ENCODE measurements at regions not wholly inside any gene's neighbourhood (a gene's known extent, or its start where the extent isn't known, plus 50 kb on each side); places are given as distances from the start of the nearest gene placed in this dataset.

DNA sequence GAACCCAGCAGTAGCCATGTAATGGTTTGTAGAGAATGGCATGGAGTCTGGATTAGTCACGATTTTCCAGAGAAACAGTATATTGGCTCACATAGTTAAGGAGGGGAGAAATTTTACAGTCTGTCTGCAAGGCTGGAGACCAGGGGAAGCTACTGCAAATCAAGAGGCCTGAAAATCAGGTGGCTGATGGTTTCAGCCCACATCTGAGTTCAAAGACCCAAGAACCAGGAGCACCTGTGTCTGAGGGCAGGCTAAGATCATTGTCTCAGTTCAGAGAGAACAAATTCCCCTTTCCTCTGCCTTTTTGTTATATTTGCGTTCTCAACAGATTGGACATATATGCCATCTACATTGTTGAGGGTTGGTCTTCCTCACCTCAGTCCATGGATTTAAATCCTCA, 207.5 kb upstream of the IRX2 start:
- Mint-ChIP-seq H3K36me3 (no peaks in the 10 kb centered on the region), H3K4me1 (no peaks in the 10 kb centered on the region), H3K9me3 (peaks cover 14% of the 10 kb centered on the region), H3K4me3 (no peak overlapping the region), H3K27ac (no peak overlapping the region)
- ATAC-seq (no peak), DNase-seq (ENCODE audit: low spot score in 2 of 2) (no peak)

DNA sequence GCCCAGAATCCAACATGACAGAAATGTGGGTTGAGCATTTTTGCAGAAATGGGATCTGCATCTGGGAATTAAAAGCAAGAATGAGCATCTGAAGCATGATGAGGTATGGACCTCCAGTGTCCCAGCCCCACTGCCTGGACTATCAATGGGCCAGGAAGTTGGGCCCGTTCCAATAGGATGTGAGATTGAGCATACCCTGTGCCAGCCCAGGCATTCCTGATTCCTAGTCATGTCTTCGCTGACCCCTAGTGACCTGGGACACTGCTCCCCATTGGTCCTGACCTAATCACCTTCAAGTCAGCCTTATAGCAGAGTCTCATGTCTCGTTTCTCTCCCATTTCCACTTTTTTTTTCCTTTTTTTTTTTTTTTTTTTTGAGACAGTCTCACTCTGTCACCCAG, 197.4 kb upstream of the IRX2 start:
- Mint-ChIP-seq H3K36me3 (no peaks in the 10 kb centered on the region), H3K27ac (no peak overlapping the region), H3K9me3 (peaks cover 10% of the 10 kb centered on the region), H3K4me3 (no peak overlapping the region), H3K4me1 (no peaks in the 10 kb centered on the region)
- DNase-seq (ENCODE audit: low spot score in 2 of 2) = no peak
- ATAC-seq = no peak

DNA sequence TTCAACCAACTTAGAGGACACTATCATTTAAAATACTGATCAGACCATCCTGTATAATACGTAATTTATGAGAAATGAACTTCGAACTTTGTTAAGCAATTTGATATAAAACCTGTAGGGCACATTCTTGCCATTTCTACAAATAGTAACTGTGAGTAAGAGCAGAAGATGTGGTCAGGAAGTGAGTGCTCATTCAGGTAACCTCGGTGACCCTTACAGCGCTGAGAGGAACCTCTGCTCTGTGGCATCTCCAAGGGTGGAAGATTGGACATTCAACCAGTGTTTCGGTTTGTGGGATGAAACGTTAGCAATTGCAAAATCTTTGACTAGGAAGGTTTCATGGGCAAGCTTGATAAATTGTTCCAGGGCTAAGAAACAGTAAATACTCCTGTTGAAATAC, 194.8 kb upstream of the IRX2 start:
- DNase-seq (ENCODE audit: low spot score in 2 of 2) = no peak
- H3K4me1 Mint-ChIP-seq = no peaks in the 10 kb centered on the region
- H3K9me3 Mint-ChIP-seq = peaks cover 10% of the 10 kb centered on the region
- no peaks in the 10 kb centered on the region for H3K36me3 Mint-ChIP-seq
- no peak overlapping the region for H3K27ac Mint-ChIP-seq
- ATAC-seq = no peak
- no peak overlapping the region for H3K4me3 Mint-ChIP-seq

- Mint-ChIP-seq H3K27ac (no peak overlapping the region), H3K36me3 (no peaks in the 10 kb centered on the region), H3K4me1 (no peaks in the 10 kb centered on the region), H3K4me3 (no peak overlapping the region), H3K9me3 (peaks cover 22% of the 10 kb centered on the region)
- ATAC-seq = no peak
- DNase-seq (ENCODE audit: low spot score in 2 of 2) = no peak
Measured at GRCh38 chr5:2936413-2936812, 184.9 kb upstream of the IRX2 start.

DNA sequence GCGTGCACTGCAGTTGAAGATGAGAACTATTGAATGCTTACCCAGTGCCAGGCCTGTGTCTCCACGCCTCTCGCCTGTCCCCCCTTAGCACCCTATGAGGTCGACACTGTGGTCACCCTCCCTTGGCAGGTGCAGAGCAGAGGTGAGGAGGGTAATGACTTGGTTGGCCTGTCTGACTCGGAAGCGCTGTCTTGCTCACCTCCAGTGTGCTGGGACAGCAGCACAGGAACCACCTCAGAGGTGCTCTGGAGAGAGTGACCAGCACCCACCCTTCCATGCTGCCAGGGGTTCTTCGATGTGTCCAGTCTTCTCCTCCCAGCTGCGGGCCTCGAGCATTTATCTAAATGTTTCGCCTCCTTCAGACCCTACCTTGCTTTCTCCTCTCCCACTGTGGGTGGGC, 178.3 kb upstream of the IRX2 start:
- DNase-seq (ENCODE audit: low spot score in 2 of 2) (no peak), ATAC-seq (no peak)
- H3K4me1 Mint-ChIP-seq = no peaks in the 10 kb centered on the region
- H3K4me3 Mint-ChIP-seq = no peak overlapping the region
- peaks cover 17% of the 10 kb centered on the region for H3K9me3 Mint-ChIP-seq
- H3K27ac Mint-ChIP-seq = no peak overlapping the region
- no peaks in the 10 kb centered on the region for H3K36me3 Mint-ChIP-seq

DNA sequence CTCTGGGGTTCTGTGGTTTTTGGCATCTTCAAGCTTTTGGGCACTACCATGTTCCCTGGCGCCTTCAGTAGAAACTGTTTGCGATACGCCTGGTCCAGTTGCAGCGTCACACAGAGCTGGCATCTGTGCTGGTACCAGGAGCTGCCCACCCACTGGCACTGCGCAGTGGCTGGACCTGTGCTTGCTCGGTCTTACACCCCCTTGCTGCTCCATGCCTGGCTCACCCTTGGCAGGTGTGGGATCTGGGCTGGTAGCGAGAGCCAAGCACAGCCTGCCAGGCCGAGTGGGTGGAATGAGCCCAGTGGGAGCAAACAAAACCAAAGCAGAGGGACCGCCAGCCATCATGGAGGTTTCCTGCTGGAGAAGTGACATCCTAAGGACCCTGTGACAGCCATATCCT, 170.2 kb upstream of the IRX2 start:
- Mint-ChIP-seq H3K36me3 (no peaks in the 10 kb centered on the region), H3K4me3 (no peak overlapping the region), H3K27ac (no peak overlapping the region), H3K4me1 (no peaks in the 10 kb centered on the region), H3K9me3 (peaks cover 2% of the 10 kb centered on the region)
- DNase-seq (ENCODE audit: low spot score in 2 of 2) (no peak), ATAC-seq (no peak)

DNA sequence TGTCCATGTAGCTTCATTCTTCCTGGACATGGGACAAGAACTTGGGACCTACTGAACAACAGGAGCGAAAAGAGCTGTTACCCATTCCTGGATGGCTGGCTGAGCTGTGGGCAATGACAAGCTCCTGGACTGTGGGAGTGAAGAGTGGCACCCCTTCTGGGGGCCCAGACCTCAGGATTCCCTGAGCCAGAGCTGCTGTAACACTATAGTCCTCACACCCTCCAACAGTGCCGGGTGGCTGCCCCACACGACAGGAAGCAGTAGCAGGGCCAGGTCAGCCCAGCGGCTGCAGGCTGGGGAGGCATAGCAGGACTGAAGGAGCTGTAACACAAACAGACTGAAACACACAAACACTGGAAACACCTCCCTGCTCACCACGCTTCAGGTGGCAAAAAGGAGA, 169.7 kb upstream of the IRX2 start:
- H3K27ac Mint-ChIP-seq = no peak overlapping the region
- H3K9me3 Mint-ChIP-seq = peaks cover 2% of the 10 kb centered on the region
- H3K4me3 Mint-ChIP-seq = no peak overlapping the region
- no peak for DNase-seq (ENCODE audit: low spot score in 2 of 2)
- peak; percentile 16 for ATAC-seq
- no peaks in the 10 kb centered on the region for H3K36me3 Mint-ChIP-seq
- H3K4me1 Mint-ChIP-seq = no peaks in the 10 kb centered on the region

- Mint-ChIP-seq H3K36me3 (no peaks in the 10 kb centered on the region), H3K4me1 (no peaks in the 10 kb centered on the region), H3K27ac (no peak overlapping the region), H3K9me3 (peaks cover 4% of the 10 kb centered on the region), H3K4me3 (no peak overlapping the region)
- DNase-seq (ENCODE audit: low spot score in 2 of 2) (no peak), ATAC-seq (no peak)
Measured at GRCh38 chr5:2920312-2920711, 168.8 kb upstream of the IRX2 start.

GRCh38 chr5:2919310-2920018, 168.0 kb upstream of the IRX2 start:
- H3K27ac Mint-ChIP-seq = no peak overlapping the region
- ATAC-seq (peak; percentile 21), DNase-seq (ENCODE audit: low spot score in 2 of 2) (no peak)
- no peaks in the 10 kb centered on the region for H3K36me3 Mint-ChIP-seq
- no peak overlapping the region for H3K4me3 Mint-ChIP-seq
- peaks cover 9% of the 10 kb centered on the region for H3K9me3 Mint-ChIP-seq
- no peaks in the 10 kb centered on the region for H3K4me1 Mint-ChIP-seq

DNA sequence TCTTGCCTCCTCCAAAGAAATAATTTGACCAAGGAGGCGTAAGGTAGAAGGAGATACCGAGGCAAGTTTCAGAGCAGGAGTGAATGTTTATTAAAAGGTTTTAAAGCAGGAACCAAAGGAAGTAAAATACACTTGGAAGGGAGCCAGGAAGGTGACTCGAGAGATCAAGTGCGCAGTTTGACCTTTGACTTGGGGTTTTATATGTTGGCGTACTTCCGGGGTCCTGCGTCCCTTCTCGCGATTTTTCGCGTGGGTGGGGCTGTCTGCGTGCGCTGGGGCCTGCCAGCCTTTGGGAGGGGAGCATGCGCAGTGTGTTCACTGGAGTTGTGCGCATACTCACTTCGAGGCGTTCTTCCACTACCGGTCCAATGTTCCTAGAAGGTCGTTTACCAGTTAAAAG, 166.0 kb upstream of the IRX2 start:
- peaks cover 16% of the 10 kb centered on the region for H3K9me3 Mint-ChIP-seq
- no peak overlapping the region for H3K27ac Mint-ChIP-seq
- no peak for ATAC-seq
- DNase-seq (ENCODE audit: low spot score in 2 of 2) = no peak
- H3K4me3 Mint-ChIP-seq = no peak overlapping the region
- no peaks in the 10 kb centered on the region for H3K4me1 Mint-ChIP-seq
- no peaks in the 10 kb centered on the region for H3K36me3 Mint-ChIP-seq

DNA sequence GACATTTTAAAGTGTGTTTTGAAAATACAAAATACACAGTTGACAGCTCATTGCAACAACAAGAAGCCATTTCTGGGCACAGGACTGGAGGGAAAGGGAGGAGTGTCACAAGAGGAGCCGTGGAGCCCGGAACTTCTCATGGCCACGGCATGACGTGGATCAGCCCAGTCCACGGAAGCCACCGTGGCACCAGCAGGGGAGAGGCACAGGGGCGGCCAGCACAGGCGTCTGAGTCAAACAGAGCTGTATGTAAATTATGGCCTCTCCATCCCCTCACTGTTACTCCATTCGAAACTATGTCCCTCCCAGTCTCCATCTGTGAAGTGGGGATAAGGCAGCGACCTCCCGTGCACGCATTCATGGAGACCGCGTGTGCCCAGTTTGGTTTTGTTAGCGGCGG, 165.6 kb upstream of the IRX2 start:
- Mint-ChIP-seq H3K4me3 (no peak overlapping the region), H3K9me3 (peaks cover 16% of the 10 kb centered on the region), H3K27ac (no peak overlapping the region), H3K36me3 (no peaks in the 10 kb centered on the region), H3K4me1 (no peaks in the 10 kb centered on the region)
- no peak for DNase-seq (ENCODE audit: low spot score in 2 of 2)
- ATAC-seq = no peak

GRCh38 chr5:2916076-2916682, 164.7 kb upstream of the IRX2 start:
- ATAC-seq = no peak
- Mint-ChIP-seq H3K36me3 (no peaks in the 10 kb centered on the region), H3K27ac (no peak overlapping the region), H3K9me3 (peaks cover 14% of the 10 kb centered on the region), H3K4me3 (no peak overlapping the region), H3K4me1 (no peaks in the 10 kb centered on the region)
- DNase-seq (ENCODE audit: low spot score in 2 of 2) = no peak

GRCh38 chr5:2914981-2915484, 163.6 kb upstream of the IRX2 start:
- H3K27ac Mint-ChIP-seq = no peak overlapping the region
- H3K4me1 Mint-ChIP-seq = no peaks in the 10 kb centered on the region
- no peak overlapping the region for H3K4me3 Mint-ChIP-seq
- ATAC-seq (no peak), DNase-seq (ENCODE audit: low spot score in 2 of 2) (no peak)
- H3K36me3 Mint-ChIP-seq = no peaks in the 10 kb centered on the region
- peaks cover 14% of the 10 kb centered on the region for H3K9me3 Mint-ChIP-seq

- Mint-ChIP-seq H3K9me3 (peaks cover 14% of the 10 kb centered on the region), H3K4me1 (no peaks in the 10 kb centered on the region), H3K4me3 (no peak overlapping the region), H3K36me3 (no peaks in the 10 kb centered on the region), H3K27ac (no peak overlapping the region)
- no peak for ATAC-seq
- DNase-seq (ENCODE audit: low spot score in 2 of 2) = no peak
Measured at GRCh38 chr5:2914022-2914661, 162.7 kb upstream of the IRX2 start.

DNA sequence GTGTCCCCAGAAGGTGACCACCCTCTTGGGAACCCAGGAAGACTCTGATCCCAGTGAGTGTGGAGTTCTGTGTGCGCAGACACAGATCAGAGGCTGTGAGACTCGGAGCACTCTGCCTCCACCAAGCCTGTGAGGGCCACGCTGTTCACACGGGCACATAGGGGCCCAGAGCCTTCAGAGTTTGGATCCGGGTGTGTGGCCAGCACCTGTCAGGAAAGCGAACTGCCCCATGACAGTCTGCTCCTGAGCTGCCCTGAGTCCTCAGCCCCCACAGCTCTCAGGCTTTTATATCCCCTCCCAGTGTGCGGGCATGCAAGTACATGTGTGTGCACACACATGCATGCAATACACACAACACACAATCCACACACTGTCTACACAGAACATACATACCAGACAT, 161.8 kb upstream of the IRX2 start:
- Mint-ChIP-seq H3K4me1 (no peaks in the 10 kb centered on the region), H3K9me3 (peaks cover 14% of the 10 kb centered on the region), H3K4me3 (no peak overlapping the region), H3K36me3 (no peaks in the 10 kb centered on the region), H3K27ac (no peak overlapping the region)
- DNase-seq (ENCODE audit: low spot score in 2 of 2) (no peak), ATAC-seq (no peak)

- Mint-ChIP-seq H3K9me3 (peaks cover 14% of the 10 kb centered on the region), H3K27ac (no peak overlapping the region), H3K4me1 (no peaks in the 10 kb centered on the region), H3K36me3 (no peaks in the 10 kb centered on the region), H3K4me3 (no peak overlapping the region)
- DNase-seq (ENCODE audit: low spot score in 2 of 2) (no peak), ATAC-seq (no peak)
Measured at GRCh38 chr5:2912741-2913140, 161.3 kb upstream of the IRX2 start.
